K562 (cell line): ENCODE measurements at regions not wholly inside any gene's neighbourhood (a gene's known extent, or its start where the extent isn't known, plus 50 kb on each side); places are given as distances from the start of the nearest gene placed in this dataset.

Experiments used
- ATAC-seq: fragments of 200-7000 bp; cut with Tn5 transposase; 3 replicates; pipeline ENCODE4 v1.9.1; 2020; ENCODE audit warnings: moderate library complexity
- BruUV-seq: library from RNA; stranded (reverse); fragments of 400-500 nt; replicated peaks from 2 replicates; lab custom pipeline; 2021; lab: Mats Ljungman, UMichigan
- CTCF ChIA-PET: fragments of 300-600 bp; formaldehyde crosslinking; extraction: SDS; loops from one replicate; lab custom pipeline; 2021; ENCODE audit warnings: low intra/inter-chr PET ratio; lab: Yijun Ruan, JAX
- POLR2A ChIA-PET: fragments of 300-600, 350-650 bp; sonication (Branson Sonifier 250); formaldehyde crosslinking; extraction: SDS; loops from one replicate; lab custom pipeline; 2021; ENCODE audit warnings: antibody characterized with exemption, inconsistent platforms; lab: Yijun Ruan, JAX
- DNase-seq, 4 experiments: peaks; one replicate each; pipeline versions ENCODE4 v3.0.0 to v3.0.0-alpha.2; 2011 to 2018; ENCODE audit warnings: low spot score in 3 of 4, mixed read lengths in 3 of 4; ENCODE audit errors: extremely low read depth in 1 of 4
- FAIRE-seq: peaks from 2 replicates; lab custom pipeline; 2011; peaks lifted over from hg19 to GRCh38; lab: Jason Lieb, UNC
- H2AFZ ChIP-seq: 2 replicates; pipeline ENCODE4 v1.6.0; 2011; ENCODE audit warnings: low read depth, low read length, control low read depth, inconsistent platforms
- H3K27ac ChIP-seq: fragments of 200-600 bp; 3 replicates; pipeline ENCODE4 v1.8.0; 2011; ENCODE audit warnings: low read depth, mild to moderate bottlenecking, control low read depth, inconsistent platforms, low read length, moderate library complexity, mixed read lengths; ENCODE audit errors: extremely low read depth
- H3K27me3 ChIP-seq, 2 experiments: fragments of 300-600 bp in 1 of 2; 2 replicates in 1 of 2; 3 replicates in 1 of 2; pipeline versions ENCODE4 v1.6.0 to v1.8.0; 2011; ENCODE audit warnings: inconsistent platforms in 2 of 2, low read length in 2 of 2, mild to moderate bottlenecking in 1 of 2, mixed read lengths in 1 of 2, moderate library complexity in 1 of 2; ENCODE audit not compliant: control insufficient read depth in 2 of 2, insufficient read depth in 2 of 2
- H3K36me3 ChIP-seq: fragments of 300-600 bp; 3 replicates; pipeline ENCODE4 v1.8.0; 2011; ENCODE audit warnings: mild to moderate bottlenecking, low read length, inconsistent platforms; ENCODE audit not compliant: control insufficient read depth, insufficient read depth
- H3K4me1 ChIP-seq, 2 experiments: fragments of 200-600 bp in 1 of 2; replicated peaks in 1 of 2; 2 replicates in 1 of 2; 3 replicates in 1 of 2; pipeline versions ENCODE4 v1.5.1 to v1.8.0; 2011; ENCODE audit warnings: inconsistent platforms in 2 of 2, low read length in 2 of 2, mild to moderate bottlenecking in 1 of 2, mixed read lengths in 1 of 2, moderate library complexity in 1 of 2; ENCODE audit not compliant: control insufficient read depth in 2 of 2, insufficient read depth in 2 of 2
- H3K4me2 ChIP-seq: 2 replicates; pipeline ENCODE4 v1.6.1; 2011; ENCODE audit warnings: low read length, control low read depth, inconsistent platforms, mixed read lengths; ENCODE audit not compliant: insufficient read depth
- H3K4me3 ChIP-seq: fragments of 200-600 bp; sonication (generic), shearing (Covaris generic); 2 replicates; pipeline ENCODE4 v1.5.1; 2016; ENCODE audit warnings: control low read depth, inconsistent platforms
- H3K79me2 ChIP-seq: fragments of 200-600 bp; 3 replicates; pipeline ENCODE4 v1.8.0; 2011; ENCODE audit warnings: low read length, inconsistent platforms; ENCODE audit not compliant: control insufficient read depth, insufficient read depth
- H3K9ac ChIP-seq, 2 experiments: 2 replicates each; pipeline versions ENCODE4 v1.6.0 to v1.6.1; 2011; ENCODE audit warnings: low read depth in 2 of 2, low read length in 2 of 2, control low read depth in 1 of 2, inconsistent platforms in 1 of 2, mild to moderate bottlenecking in 1 of 2, mixed read lengths in 1 of 2; ENCODE audit not compliant: insufficient read depth in 1 of 2
- H3K9me1 ChIP-seq: one replicate; pipeline ENCODE4 v1.6.0; 2011; ENCODE audit warnings: inconsistent platforms, mild to moderate bottlenecking, low read length, moderate library complexity; ENCODE audit not compliant: control insufficient read depth, insufficient read depth
- H3K9me3 ChIP-seq: replicated peaks from 2 replicates; pipeline ENCODE4 v1.5.1; 2011; ENCODE audit warnings: low read depth, low read length, inconsistent platforms; ENCODE audit not compliant: control insufficient read depth, insufficient read depth
- H4K20me1 ChIP-seq: replicated peaks from 2 replicates; pipeline ENCODE4 v1.6.1; 2011; ENCODE audit warnings: low read length, inconsistent platforms, mixed read lengths; ENCODE audit not compliant: control insufficient read depth, insufficient read depth
- CTBP1 ChIP-seq: fragments of 450-650 bp; IDR thresholded peaks from 2 replicates; pipeline ENCODE4 v1.6.1; 2016; ENCODE audit warnings: borderline replicate concordance
- ELK3 ChIP-seq: fragments of 450-650 bp; formaldehyde crosslinking; IDR thresholded peaks from 2 replicates; pipeline ENCODE4 v1.4.0; 2020; ENCODE audit warnings: mild to moderate bottlenecking
- HNRNPK ChIP-seq: fragments of 200-400 bp; formaldehyde crosslinking; IDR thresholded peaks from one replicate; pipeline ENCODE4 v1.6.1; 2018; ENCODE audit warnings: mild to moderate bottlenecking, low read depth, low read length; ENCODE audit not compliant: poor library complexity, severe bottlenecking
- HNRNPL ChIP-seq: fragments of 200-400 bp; formaldehyde crosslinking; IDR thresholded peaks from 2 replicates; pipeline ENCODE4 v1.6.1; 2017; ENCODE audit warnings: low read depth, mild to moderate bottlenecking, low read length
- HSF4 ChIP-seq: fragments of 250-450 bp; sonication (Bioruptor Pico); IDR thresholded peaks from 2 replicates; pipeline ENCODE4 v2.1.2; 2022; ENCODE audit warnings: mild to moderate bottlenecking, moderate library complexity, borderline replicate concordance
- PHB2 ChIP-seq: fragments of 450-650 bp; IDR thresholded peaks from 2 replicates; pipeline ENCODE4 v1.6.1; 2017; ENCODE audit warnings: low read depth
- POLR2G ChIP-seq: fragments of 200-400 bp; formaldehyde crosslinking; IDR thresholded peaks from 2 replicates; pipeline ENCODE4 v1.6.1; 2017; ENCODE audit warnings: low read depth, mild to moderate bottlenecking, antibody characterized with exemption, low read length, moderate library complexity
- TSHZ1 ChIP-seq: fragments of 250-450 bp; sonication (Bioruptor Pico); IDR thresholded peaks from 2 replicates; pipeline ENCODE4 v1.4.0; 2020; ENCODE audit warnings: mild to moderate bottlenecking, moderate library complexity
- ZNF146 ChIP-seq: IDR thresholded peaks from one replicate; pipeline ENCODE4 v1.6.1; 2018; ENCODE audit warnings: missing compliant biosample characterization; ENCODE audit not compliant: unreplicated experiment
- WGBS: fragments of 100-300 bp; shearing (Covaris generic); methylation state at CpG from one replicate; pipeline ENCODE4 v1.1.6; 2016; ENCODE audit warnings: low coverage, mixed read lengths; ENCODE audit not compliant: insufficient coverage; ENCODE audit errors: missing lambda C conversion rate; 5-methylcytosine and 5-hydroxymethylcytosine counted together
- in situ Hi-C: fragments of 300-500 bp; cut with MboI; formaldehyde crosslinking; loops from 4 replicates; pipeline ENCODE4 v1.15.0; 2018; ENCODE audit warnings: inconsistent platforms, mixed read lengths
- intact Hi-C: fragments of 100-400 bp; cut with micrococcal nuclease; formaldehyde crosslinking; loops from 2 replicates; pipeline ENCODE4 v1.14.2; 2022

- no peaks in the 10 kb centered on the region for H4K20me1 ChIP-seq
- ChIA-PET CTCF (no interaction called here), POLR2A (interaction anchor here (0.8 kb wide), 1 partner anchor 1252 kb away, joined by 3 read pairs; no protein-coding TSS in a partner anchor)
- TF ChIP-seq ELK3 (CRISPR knock-in tag): no peak
- TF ChIP-seq POLR2G: no peak
- TF ChIP-seq ZNF146: no peak
- TF ChIP-seq HNRNPL: no peak
- TF ChIP-seq CTBP1: no peak
- TF ChIP-seq PHB2: no peak
- no peak for TF ChIP-seq HSF4 (CRISPR knock-in tag)
- TF ChIP-seq TSHZ1 (CRISPR knock-in tag): no peak
- TF ChIP-seq HNRNPK: no peak
- H3K9me3 ChIP-seq: no peaks in the 10 kb centered on the region
- intact Hi-C loops (no loop called here), in situ Hi-C loops (no loop called here)
- H3K4me1 ChIP-seq: no peaks in the 10 kb centered on the region
- H3K27ac ChIP-seq: no peak overlapping the region
- BruUV-seq: no TSS peak
- no peak overlapping the region for H3K4me2 ChIP-seq
- no peaks in the 10 kb centered on the region for H3K79me2 ChIP-seq
- 0% methylated on average over 2 of the region's 2 CpGs for WGBS
- H2AFZ ChIP-seq: no peak overlapping the region
- H3K9ac ChIP-seq: no peak overlapping the region
- no peaks in the 10 kb centered on the region for H3K36me3 ChIP-seq
- H3K4me3 ChIP-seq: no peak overlapping the region
- DNase-seq: no peak
- H3K9me1 ChIP-seq: no peaks in the 10 kb centered on the region
- ATAC-seq: no peak
- no peak for FAIRE-seq
- H3K27me3 ChIP-seq: no peaks in the 10 kb centered on the region
Observed at GRCh38 chrX:8861908-8862307, 60.7 kb upstream of the FAM9A start.
